K562 (cell line): ENCODE measurements at regions not wholly inside any gene's neighbourhood (a gene's known extent, or its start where the extent isn't known, plus 50 kb on each side); places are given as distances from the start of the nearest gene placed in this dataset.

ENCODE experiments used
- ATAC-seq: fragments of 200-7000 bp; cut with Tn5 transposase; 3 replicates; pipeline ENCODE4 v1.9.1; 2020; ENCODE audit warnings: moderate library complexity
- BruUV-seq: library from RNA; stranded (reverse); fragments of 400-500 nt; replicated peaks from 2 replicates; lab custom pipeline; 2021; lab: Mats Ljungman, UMichigan
- CTCF ChIA-PET: fragments of 300-600 bp; formaldehyde crosslinking; extraction: SDS; loops from one replicate; lab custom pipeline; 2021; ENCODE audit warnings: low intra/inter-chr PET ratio; lab: Yijun Ruan, JAX
- POLR2A ChIA-PET: fragments of 300-600, 350-650 bp; sonication (Branson Sonifier 250); formaldehyde crosslinking; extraction: SDS; loops from one replicate; lab custom pipeline; 2021; ENCODE audit warnings: antibody characterized with exemption, inconsistent platforms; lab: Yijun Ruan, JAX
- DNase-seq, 4 experiments: peaks; one replicate each; pipeline versions ENCODE4 v3.0.0 to v3.0.0-alpha.2; 2011 to 2018; ENCODE audit warnings: low spot score in 3 of 4, mixed read lengths in 3 of 4; ENCODE audit errors: extremely low read depth in 1 of 4
- FAIRE-seq: peaks from 2 replicates; lab custom pipeline; 2011; peaks lifted over from hg19 to GRCh38; lab: Jason Lieb, UNC
- H2AFZ ChIP-seq: 2 replicates; pipeline ENCODE4 v1.6.0; 2011; ENCODE audit warnings: low read depth, low read length, control low read depth, inconsistent platforms
- H3K27ac ChIP-seq: fragments of 200-600 bp; 3 replicates; pipeline ENCODE4 v1.8.0; 2011; ENCODE audit warnings: low read depth, mild to moderate bottlenecking, control low read depth, inconsistent platforms, low read length, moderate library complexity, mixed read lengths; ENCODE audit errors: extremely low read depth
- H3K27me3 ChIP-seq, 2 experiments: fragments of 300-600 bp in 1 of 2; 2 replicates in 1 of 2; 3 replicates in 1 of 2; pipeline versions ENCODE4 v1.6.0 to v1.8.0; 2011; ENCODE audit warnings: inconsistent platforms in 2 of 2, low read length in 2 of 2, mild to moderate bottlenecking in 1 of 2, mixed read lengths in 1 of 2, moderate library complexity in 1 of 2; ENCODE audit not compliant: control insufficient read depth in 2 of 2, insufficient read depth in 2 of 2
- H3K36me3 ChIP-seq: fragments of 300-600 bp; 3 replicates; pipeline ENCODE4 v1.8.0; 2011; ENCODE audit warnings: mild to moderate bottlenecking, low read length, inconsistent platforms; ENCODE audit not compliant: control insufficient read depth, insufficient read depth
- H3K4me1 ChIP-seq, 2 experiments: fragments of 200-600 bp in 1 of 2; replicated peaks in 1 of 2; 2 replicates in 1 of 2; 3 replicates in 1 of 2; pipeline versions ENCODE4 v1.5.1 to v1.8.0; 2011; ENCODE audit warnings: inconsistent platforms in 2 of 2, low read length in 2 of 2, mild to moderate bottlenecking in 1 of 2, mixed read lengths in 1 of 2, moderate library complexity in 1 of 2; ENCODE audit not compliant: control insufficient read depth in 2 of 2, insufficient read depth in 2 of 2
- H3K4me2 ChIP-seq: 2 replicates; pipeline ENCODE4 v1.6.1; 2011; ENCODE audit warnings: low read length, control low read depth, inconsistent platforms, mixed read lengths; ENCODE audit not compliant: insufficient read depth
- H3K4me3 ChIP-seq: fragments of 200-600 bp; sonication (generic), shearing (Covaris generic); 2 replicates; pipeline ENCODE4 v1.5.1; 2016; ENCODE audit warnings: control low read depth, inconsistent platforms
- H3K79me2 ChIP-seq: fragments of 200-600 bp; 3 replicates; pipeline ENCODE4 v1.8.0; 2011; ENCODE audit warnings: low read length, inconsistent platforms; ENCODE audit not compliant: control insufficient read depth, insufficient read depth
- H3K9ac ChIP-seq, 2 experiments: 2 replicates each; pipeline versions ENCODE4 v1.6.0 to v1.6.1; 2011; ENCODE audit warnings: low read depth in 2 of 2, low read length in 2 of 2, control low read depth in 1 of 2, inconsistent platforms in 1 of 2, mild to moderate bottlenecking in 1 of 2, mixed read lengths in 1 of 2; ENCODE audit not compliant: insufficient read depth in 1 of 2
- H3K9me1 ChIP-seq: one replicate; pipeline ENCODE4 v1.6.0; 2011; ENCODE audit warnings: inconsistent platforms, mild to moderate bottlenecking, low read length, moderate library complexity; ENCODE audit not compliant: control insufficient read depth, insufficient read depth
- H3K9me3 ChIP-seq: replicated peaks from 2 replicates; pipeline ENCODE4 v1.5.1; 2011; ENCODE audit warnings: low read depth, low read length, inconsistent platforms; ENCODE audit not compliant: control insufficient read depth, insufficient read depth
- H4K20me1 ChIP-seq: replicated peaks from 2 replicates; pipeline ENCODE4 v1.6.1; 2011; ENCODE audit warnings: low read length, inconsistent platforms, mixed read lengths; ENCODE audit not compliant: control insufficient read depth, insufficient read depth
- GATAD2B ChIP-seq: fragments of 450-650 bp; IDR thresholded peaks from 2 replicates; pipeline ENCODE4 v1.6.1; 2017; ENCODE audit warnings: mild to moderate bottlenecking, borderline replicate concordance
- HLTF ChIP-seq: fragments of 450-650 bp; IDR thresholded peaks from 2 replicates; pipeline ENCODE4 v1.6.1; 2016
- NR2C2 ChIP-seq, 2 experiments: fragments of 200-800 bp in 1 of 2; sonication (Bioruptor generic) in 1 of 2; sonication (generic) in 1 of 2; formaldehyde crosslinking in 1 of 2; IDR thresholded peaks; 2 replicates each; pipeline versions ENCODE4 v1.6.1 to v1.8.0; 2016 to 2022; ENCODE audit warnings: mild to moderate bottlenecking in 1 of 2, missing compliant biosample characterization in 1 of 2, missing genetic modification characterization in 1 of 2, missing genetic modification reagents in 1 of 2
- OTX1 ChIP-seq: fragments of 450-650 bp; formaldehyde crosslinking; IDR thresholded peaks from 2 replicates; pipeline ENCODE4 v1.4.0; 2022; ENCODE audit warnings: mild to moderate bottlenecking
- PHB2 ChIP-seq: fragments of 450-650 bp; IDR thresholded peaks from 2 replicates; pipeline ENCODE4 v1.6.1; 2017; ENCODE audit warnings: low read depth
- RHOXF2B ChIP-seq: fragments of 250-450 bp; sonication (Bioruptor Pico); conservative IDR thresholded peaks from 2 replicates; pipeline ENCODE4 v1.5.1; 2021
- SMAD2 ChIP-seq: fragments of 150-350 bp; IDR thresholded peaks from 2 replicates; pipeline ENCODE4 v1.6.1; 2014; ENCODE audit warnings: low read depth, mild to moderate bottlenecking, low read length
- STAG1 ChIP-seq: sonication (generic); formaldehyde crosslinking; IDR thresholded peaks from 2 replicates; pipeline ENCODE4 v1.5.0; 2020; ENCODE audit warnings: missing genetic modification reagents, borderline replicate concordance
- ZBTB8A ChIP-seq: fragments of 450-650 bp; IDR thresholded peaks from 2 replicates; pipeline ENCODE4 v1.6.1; 2018; ENCODE audit warnings: mild to moderate bottlenecking, moderate library complexity; ENCODE audit not compliant: partially characterized antibody
- ZNF778 ChIP-seq: fragments of 450-650 bp; formaldehyde crosslinking; IDR thresholded peaks from 2 replicates; pipeline ENCODE4 v1.4.0; 2020; ENCODE audit warnings: mild to moderate bottlenecking, moderate library complexity
- ZNF780A ChIP-seq: fragments of 250-450 bp; sonication (Bioruptor Pico); IDR thresholded peaks from 2 replicates; pipeline ENCODE4 v1.5.0; 2021; ENCODE audit warnings: mild to moderate bottlenecking
- WGBS: fragments of 100-300 bp; shearing (Covaris generic); methylation state at CpG from one replicate; pipeline ENCODE4 v1.1.6; 2016; ENCODE audit warnings: low coverage, mixed read lengths; ENCODE audit not compliant: insufficient coverage; ENCODE audit errors: missing lambda C conversion rate; 5-methylcytosine and 5-hydroxymethylcytosine counted together
- in situ Hi-C: fragments of 300-500 bp; cut with MboI; formaldehyde crosslinking; loops from 4 replicates; pipeline ENCODE4 v1.15.0; 2018; ENCODE audit warnings: inconsistent platforms, mixed read lengths
- intact Hi-C: fragments of 100-400 bp; cut with micrococcal nuclease; formaldehyde crosslinking; loops from 2 replicates; pipeline ENCODE4 v1.14.2; 2022
- TF ChIP-seq, protein P1 (sequence below), 3 experiments: IDR thresholded peaks in 2 of 3; conservative IDR thresholded peaks in 1 of 3; 2 replicates each; pipeline ENCODE4 v1.5.1; 2011 to 2012; ENCODE audit warnings: low read length in 3 of 3, mild to moderate bottlenecking in 3 of 3, control low read depth in 2 of 3, improper control_type of control experiment in 1 of 3, inconsistent platforms in 1 of 3, low read depth in 1 of 3, mixed read lengths in 1 of 3, moderate library complexity in 1 of 3; ENCODE audit not compliant: insufficient read depth in 2 of 3

DNA sequence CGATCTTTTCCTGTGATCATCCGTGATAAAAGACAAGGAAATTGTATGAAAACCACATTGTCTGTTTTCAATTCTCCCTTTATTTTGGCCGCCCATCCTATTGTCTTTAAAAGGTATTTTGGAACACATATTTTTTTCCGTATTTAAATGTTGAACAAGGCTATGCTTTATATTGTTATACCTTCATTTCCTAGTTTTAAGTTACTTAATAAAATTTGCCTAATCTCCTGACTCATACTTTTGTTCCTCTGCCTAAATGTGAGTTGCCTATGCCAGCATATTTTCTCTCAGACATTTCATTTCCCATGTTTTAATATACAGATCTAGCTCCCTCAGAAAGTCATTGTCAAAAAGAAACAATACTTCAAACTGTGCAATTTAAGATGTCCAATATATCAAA, 104.2 kb downstream of the SLITRK6 start:
- TF ChIP-seq GATAD2B: no peak
- TF ChIP-seq NR2C2 (CRISPR knock-in tag; IDR thresholded peaks at IDR 0.05): no peak
- no peak for TF ChIP-seq NR2C2 (tag; IDR thresholded peaks at IDR 0.05)
- no peak for TF ChIP-seq SMAD2
- no peak for TF ChIP-seq STAG1
- TF ChIP-seq ZNF780A (CRISPR knock-in tag): no peak
- no peak for TF ChIP-seq OTX1 (CRISPR knock-in tag)
- TF ChIP-seq ZNF778 (CRISPR knock-in tag): no peak
- no peak for TF ChIP-seq ZBTB8A
- TF ChIP-seq, protein P1, sequence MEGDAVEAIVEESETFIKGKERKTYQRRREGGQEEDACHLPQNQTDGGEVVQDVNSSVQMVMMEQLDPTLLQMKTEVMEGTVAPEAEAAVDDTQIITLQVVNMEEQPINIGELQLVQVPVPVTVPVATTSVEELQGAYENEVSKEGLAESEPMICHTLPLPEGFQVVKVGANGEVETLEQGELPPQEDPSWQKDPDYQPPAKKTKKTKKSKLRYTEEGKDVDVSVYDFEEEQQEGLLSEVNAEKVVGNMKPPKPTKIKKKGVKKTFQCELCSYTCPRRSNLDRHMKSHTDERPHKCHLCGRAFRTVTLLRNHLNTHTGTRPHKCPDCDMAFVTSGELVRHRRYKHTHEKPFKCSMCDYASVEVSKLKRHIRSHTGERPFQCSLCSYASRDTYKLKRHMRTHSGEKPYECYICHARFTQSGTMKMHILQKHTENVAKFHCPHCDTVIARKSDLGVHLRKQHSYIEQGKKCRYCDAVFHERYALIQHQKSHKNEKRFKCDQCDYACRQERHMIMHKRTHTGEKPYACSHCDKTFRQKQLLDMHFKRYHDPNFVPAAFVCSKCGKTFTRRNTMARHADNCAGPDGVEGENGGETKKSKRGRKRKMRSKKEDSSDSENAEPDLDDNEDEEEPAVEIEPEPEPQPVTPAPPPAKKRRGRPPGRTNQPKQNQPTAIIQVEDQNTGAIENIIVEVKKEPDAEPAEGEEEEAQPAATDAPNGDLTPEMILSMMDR (IDR thresholded peaks at IDR 0.05 in 2 of 3, conservative IDR thresholded peaks at IDR 0.05 in 1 of 3; ENCODE audit: insufficient read depth in 2 of 3, low read depth in 1 of 3, low read length in 3 of 3): no peak
- no peak for TF ChIP-seq PHB2
- TF ChIP-seq HLTF: no peak
- TF ChIP-seq RHOXF2B (CRISPR knock-in tag): no peak
- TF ChIP-seq, all 486 proteins: peak for 0
- ATAC-seq (no peak), FAIRE-seq (no peak), DNase-seq (no peak)
- in situ Hi-C loops (no loop called here), intact Hi-C loops (no loop called here)
- Histone ChIP-seq H3K9me1 (no peaks in the 10 kb centered on the region), H3K4me2 (no peak overlapping the region), H3K9me3 (no peaks in the 10 kb centered on the region), H3K79me2 (no peaks in the 10 kb centered on the region), H2AFZ (no peak overlapping the region), H3K36me3 (no peaks in the 10 kb centered on the region), H3K4me3 (no peak overlapping the region), H3K27me3 (no peaks in the 10 kb centered on the region), H4K20me1 (no peaks in the 10 kb centered on the region), H3K4me1 (no peaks in the 10 kb centered on the region), H3K27ac (no peak overlapping the region), H3K9ac (no peak overlapping the region)
- BruUV-seq: no TSS peak
- ChIA-PET POLR2A (no interaction called here), CTCF (no interaction called here)
- 0% methylated on average over 4 of the region's 4 CpGs for WGBS
